ENCODE measurements at regions not wholly inside any gene's neighbourhood (a gene's known extent, or its start where the extent isn't known, plus 50 kb on each side); places are given as distances from the start of the nearest gene placed in this dataset.

DNA sequence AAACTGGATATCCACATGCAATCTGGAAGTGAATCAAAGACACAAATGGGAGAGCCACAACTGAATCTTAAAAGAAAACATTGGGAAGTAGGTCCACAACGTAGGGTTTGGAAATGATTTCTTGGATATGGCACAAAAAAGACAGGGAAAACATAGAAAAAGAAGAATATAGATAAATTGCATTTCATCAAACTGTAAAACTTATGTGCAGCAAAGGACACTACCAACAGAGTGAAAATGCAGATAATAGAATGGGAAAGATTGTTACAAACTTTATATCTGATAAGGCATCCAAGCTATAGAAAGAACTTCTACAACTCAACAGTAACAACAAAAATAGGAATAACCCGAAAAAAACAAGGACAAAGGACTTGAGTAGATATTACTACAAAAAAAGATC is 89.6 kb downstream of the ZNF280B start:
- DNase-seq (ENCODE audit: low read depth in 3 of 3): no peak

- DNase-seq (ENCODE audit: low read depth in 3 of 3): no peak
These were observed 88.0 kb downstream of the ZNF280B start for GRCh38 chr22:22420580-22420979.

DNA sequence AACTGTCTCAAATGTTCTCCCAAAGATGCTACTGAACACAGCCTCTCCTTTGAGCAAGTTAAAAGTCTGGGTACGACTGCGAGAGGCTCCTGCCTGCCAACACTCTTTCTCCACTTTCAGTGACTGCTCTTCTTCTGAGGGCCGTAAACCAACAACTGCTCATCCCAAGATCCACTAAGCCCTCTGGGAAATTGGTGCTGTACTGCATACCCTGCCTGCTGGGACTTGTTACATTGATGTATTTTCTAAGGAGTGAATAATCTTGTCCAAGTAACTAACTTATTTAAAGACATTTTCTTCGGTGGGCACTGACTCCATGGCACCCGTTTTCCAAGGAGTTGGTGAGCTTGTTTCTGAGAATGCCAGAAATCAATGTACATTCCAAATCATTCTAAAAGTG is 87.2 kb downstream of the ZNF280B start:
- DNase-seq (ENCODE audit: low read depth in 3 of 3): no peak

- peak; percentile 41 to 61 (median 54) for DNase-seq (ENCODE audit: low read depth in 3 of 3)
These were observed 85.9 kb downstream of the ZNF280B start for GRCh38 chr22:22422629-22423112.

DNA sequence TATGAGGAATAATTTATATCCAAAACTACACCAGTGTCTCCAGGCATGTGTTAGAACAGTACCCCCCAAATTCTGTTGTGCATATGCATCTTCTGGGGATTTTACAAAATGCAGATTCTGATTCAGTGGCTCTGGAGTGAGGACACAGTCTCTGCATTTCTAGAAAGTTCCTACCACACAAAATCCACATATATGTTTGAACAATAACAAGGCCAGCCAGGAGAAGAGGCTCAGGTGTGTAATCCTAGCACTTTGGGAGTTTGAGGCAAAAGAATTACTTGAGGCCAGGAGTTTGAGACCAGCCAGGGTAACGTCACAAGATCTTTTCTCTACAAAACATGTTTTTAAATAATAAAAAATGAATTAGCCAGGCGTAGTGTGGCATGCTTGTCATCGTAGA is 84.9 kb downstream of the ZNF280B start:
- no peak for DNase-seq (ENCODE audit: low read depth in 3 of 3)

DNA sequence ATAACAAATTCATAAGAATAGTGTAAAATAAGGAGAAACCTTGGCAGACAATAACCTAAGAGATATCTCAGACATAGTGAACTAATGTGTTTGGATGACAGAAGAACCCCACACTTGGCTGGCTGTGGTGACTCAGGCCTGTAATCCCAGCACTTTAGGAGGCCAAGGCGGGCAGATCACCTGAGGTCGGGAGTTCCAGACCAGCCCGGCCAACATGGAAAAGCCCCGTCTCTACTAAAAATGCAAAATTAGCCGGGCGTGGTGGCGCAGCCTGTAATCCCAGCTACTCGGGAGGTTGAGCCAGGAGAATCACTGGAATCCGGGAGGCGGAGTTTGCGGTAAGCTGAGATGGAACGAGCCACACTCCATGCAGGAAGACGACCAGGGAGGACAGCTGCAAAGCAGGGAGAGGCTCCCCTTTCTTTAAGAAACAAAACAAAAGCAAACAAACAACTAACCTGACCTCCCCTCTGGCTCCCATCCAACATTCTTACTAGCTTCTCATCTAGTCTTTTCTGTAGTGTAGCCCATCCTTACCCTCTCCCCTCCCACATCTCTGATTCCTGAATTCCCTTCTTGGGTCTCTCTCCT is 84.2 kb downstream of the ZNF280B start:
- no peak for DNase-seq (ENCODE audit: low read depth in 3 of 3)

DNA sequence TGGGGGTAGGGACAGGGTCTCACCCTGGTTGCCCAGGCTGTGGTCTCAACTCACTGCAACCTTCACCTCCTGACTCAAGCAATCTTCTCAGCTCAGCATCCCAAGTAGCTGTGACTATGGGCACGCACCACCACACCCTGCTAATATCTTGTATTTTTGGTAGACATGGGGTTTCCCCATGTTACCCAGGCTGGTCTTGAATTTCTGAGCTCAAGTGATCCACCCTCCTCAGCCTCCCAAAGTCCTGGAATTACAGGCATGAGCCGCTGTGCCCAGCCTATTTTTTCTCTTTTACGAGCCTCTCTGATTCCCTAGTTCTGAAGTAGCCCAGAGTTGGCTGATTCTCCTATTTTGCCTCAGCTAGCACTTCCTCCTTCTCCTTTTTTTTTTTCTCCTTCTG is 83.6 kb downstream of the ZNF280B start:
- DNase-seq (ENCODE audit: low read depth in 3 of 3): no peak

GRCh38 chr22:22425356-22425755 is 83.2 kb downstream of the ZNF280B start:
- DNase-seq (ENCODE audit: low read depth in 3 of 3): no peak

DNA sequence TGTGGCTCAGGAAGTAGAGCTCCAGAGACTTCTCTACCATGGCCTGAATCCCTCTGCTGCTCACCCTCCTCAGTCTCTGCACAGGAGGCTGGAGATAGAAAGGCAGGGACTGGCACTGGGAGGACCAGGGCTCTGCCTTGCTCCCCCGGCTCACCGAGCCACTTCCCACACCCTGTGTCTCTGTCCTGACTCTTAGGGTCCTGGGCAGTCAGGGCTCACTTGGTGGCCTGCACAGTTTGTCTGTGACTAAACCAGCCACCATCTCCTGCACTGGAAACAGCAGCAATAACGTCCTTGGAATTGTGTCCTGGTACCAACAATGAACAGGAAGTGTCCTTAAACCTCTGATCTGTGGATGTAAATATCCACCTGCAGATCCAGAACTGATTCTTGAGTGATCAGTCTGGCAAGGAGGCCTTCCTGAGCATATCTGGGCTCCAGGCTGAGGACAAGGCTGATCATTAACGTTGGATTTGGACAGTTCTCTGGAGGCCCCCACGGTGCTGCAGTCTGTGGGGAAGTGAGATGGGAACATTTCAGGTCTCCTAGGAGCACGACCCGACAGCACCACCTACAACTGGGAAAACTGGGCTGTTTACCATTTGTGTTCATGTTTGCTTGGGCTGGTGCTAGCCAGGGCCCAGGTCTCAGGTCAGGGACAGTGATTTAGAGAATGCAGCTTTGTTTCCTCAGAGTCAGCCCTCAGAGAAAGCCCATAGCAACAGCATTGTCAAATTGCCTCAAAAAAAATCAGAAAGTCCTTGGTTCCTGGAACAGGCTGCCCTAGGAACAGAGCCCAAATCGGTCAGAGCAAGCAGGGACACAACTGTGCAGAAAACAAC is 82.5 kb downstream of the ZNF280B start:
- DNase-seq (ENCODE audit: low read depth in 3 of 3): no peak

- no peak for DNase-seq (ENCODE audit: low read depth in 3 of 3)
These were observed 80.9 kb downstream of the ZNF280B start for GRCh38 chr22:22427542-22428065.

DNA sequence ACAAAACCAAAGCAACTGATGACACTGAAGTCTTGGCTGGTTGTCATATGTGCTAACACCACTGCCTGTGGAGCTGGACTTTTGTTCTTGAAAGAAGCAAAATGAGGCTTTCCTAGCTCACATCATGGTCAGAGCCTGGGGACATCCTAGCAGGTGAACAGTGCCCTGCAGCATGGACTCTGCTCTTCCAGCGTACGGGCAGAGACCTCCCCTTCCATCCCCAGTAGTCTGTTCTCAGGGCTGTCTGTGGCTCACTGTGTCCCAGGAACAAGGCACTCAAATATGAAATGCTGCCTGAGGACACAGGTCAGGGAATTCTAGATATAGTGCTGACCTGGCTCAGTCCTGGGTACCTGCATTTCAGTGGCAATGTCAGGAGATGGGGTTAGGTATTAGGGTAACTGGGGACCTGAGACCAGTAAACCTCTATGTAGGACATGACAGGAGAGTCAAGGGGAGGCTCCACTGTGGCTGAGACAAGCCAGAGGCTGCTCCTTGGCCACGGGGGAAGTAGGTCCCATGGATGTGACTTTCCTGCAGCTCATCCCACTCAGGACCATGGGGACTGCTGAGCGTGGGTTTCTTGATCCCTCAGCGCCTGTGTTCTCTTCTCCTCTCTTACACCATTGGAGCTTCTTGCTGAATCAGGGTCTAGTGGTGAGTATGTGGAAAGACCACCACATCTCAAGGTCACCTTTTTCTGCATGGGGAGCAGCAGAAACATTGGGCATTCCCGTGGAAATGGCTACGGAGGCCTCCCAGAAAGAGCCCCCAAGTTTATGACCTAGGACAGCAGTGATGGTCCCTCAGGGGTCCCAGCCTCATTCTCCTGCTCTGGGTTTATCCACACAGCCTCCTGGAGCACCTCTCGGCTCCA is 80.1 kb downstream of the ZNF280B start:
- no peak for DNase-seq (ENCODE audit: low read depth in 3 of 3)

DNA sequence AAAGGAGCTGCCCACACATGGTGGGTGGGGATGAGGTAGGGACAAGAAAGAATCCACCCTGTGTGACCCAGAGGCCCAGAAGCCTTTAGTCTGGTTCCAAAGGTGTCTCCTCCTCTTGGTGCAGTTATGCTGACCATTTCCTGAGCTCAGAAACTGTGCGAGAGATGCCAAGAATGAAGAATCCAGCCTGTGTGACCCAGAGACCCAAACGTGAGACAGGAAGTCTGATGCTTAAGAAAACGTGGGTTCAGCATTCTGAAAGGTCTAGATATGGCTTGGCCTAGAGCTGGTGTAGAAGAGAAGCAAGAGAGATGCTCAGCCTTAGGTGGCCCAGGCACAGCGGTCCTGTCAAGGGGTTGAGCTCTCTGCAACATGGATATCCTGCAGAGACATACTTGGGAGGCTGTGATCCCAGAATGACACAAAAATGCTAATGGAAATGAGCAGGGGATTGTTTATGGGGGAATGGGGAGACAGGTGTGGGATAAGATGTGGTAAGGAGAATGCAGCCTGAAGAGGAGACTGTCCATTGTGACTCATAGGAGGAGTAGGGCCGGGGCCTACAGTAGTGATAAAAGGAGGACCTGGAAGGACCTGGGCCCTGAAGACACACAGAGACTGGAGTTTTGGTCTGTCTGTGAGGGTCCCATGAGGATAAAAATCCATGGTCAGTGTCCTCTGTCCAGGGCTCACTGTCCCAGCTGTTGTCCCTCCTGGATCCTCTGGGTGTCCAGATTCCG is 79.0 kb downstream of the ZNF280B start:
- no peak for DNase-seq (ENCODE audit: low read depth in 3 of 3)

- no peak for DNase-seq (ENCODE audit: low read depth in 3 of 3)
These were observed 78.3 kb downstream of the ZNF280B start for GRCh38 chr22:22430111-22430820.

DNA sequence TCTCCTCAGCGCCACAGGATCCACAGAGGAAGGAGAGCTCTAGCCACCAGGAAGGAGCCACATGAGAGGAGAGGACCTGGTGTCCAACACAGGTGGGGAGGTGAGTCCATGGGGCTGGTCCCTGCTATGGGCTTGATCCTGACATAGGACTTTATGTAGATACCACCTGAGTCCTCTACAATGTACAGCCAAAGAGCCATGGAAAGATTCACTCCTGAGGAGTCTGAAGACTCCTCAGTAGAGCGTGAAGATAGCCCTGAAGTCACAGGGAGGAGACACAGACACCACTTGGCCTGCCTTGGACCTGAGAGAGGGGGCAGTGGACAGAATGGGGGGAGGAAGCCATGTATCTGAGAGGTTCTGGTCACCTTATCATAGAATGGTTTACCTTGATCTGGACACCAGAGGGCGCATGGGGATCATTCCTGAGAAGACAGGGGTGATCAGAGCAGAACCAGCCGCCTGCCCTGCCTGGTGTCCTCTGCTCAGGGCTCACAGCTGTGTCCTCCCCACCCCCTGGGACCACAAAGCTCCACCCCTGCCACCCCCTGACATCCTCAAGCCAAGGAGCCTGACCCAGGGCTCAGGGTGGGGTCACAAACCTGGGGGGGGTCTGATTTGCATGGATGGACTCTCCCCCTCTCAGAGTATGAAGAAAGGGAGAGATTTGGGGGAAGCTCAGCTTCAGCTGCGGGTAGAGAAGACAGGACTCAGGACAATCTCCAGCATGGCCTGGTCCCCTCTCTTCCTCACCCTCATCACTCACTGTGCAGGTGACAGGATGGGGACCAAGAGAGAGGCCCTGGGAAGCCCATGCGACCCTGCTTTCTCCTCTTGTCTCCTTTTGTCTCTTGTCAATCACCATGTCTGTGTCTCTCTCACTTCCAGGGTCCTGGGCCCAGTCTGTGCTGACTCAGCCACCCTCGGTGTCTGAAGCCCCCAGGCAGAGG is 77.0 kb downstream of the ZNF280B start:
- peak; percentile 24 to 57 (median 52) for DNase-seq (ENCODE audit: low read depth in 3 of 3)

DNA sequence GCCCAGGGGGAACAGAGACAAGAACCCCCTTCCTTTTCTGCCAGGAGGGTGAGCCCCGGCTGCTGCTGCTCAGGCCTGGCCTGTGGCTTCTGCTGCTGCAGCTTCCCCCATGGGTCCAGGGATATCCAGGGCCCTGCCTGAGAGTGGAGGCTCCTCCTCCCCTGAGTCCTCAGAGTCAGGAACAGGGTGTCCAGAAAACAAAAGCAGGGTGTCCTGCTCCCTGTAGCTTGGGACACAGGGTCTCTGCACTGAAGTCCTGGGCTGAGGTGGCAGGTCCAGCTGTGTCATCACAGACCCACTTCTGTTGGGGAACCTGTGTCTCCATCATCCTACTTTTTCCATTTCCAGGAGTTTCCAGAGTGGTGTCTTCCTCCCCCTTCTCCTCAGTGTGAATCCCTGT is 76.1 kb downstream of the ZNF280B start:
- DNase-seq (ENCODE audit: low read depth in 3 of 3): no peak

DNA sequence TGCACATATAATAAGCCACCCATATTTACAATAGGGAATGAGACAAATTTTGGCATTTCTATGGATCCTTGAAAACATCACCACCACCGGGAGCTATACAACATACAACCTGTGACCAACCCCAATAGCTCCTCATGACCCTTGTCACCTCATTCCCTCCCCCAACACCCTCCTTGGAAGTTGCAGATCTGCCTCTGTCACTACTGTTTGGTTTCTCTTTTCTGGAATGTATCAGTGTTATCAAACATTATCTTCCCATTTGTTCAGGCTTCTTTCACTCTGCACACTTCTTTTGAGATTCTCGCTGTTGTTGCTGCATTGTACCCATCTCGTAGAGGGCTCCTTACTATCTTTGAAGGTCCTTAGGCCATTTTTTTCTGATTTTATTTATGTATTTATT is 75.6 kb downstream of the ZNF280B start:
- DNase-seq (ENCODE audit: low read depth in 3 of 3): no peak

GRCh38 chr22:22433770-22434169 is 74.8 kb downstream of the ZNF280B start:
- no peak for DNase-seq (ENCODE audit: low read depth in 3 of 3)
